ENCODE measurements at regions not wholly inside any gene's neighbourhood (a gene's known extent, or its start where the extent isn't known, plus 50 kb on each side); places are given as distances from the start of the nearest gene placed in this dataset.
A peak's percentile ranks its signal among the peaks of the same experiment; 100 is the strongest.

GRCh38 chr2:59653164-59653563, 900.3 kb downstream of the BCL11A start:
- DNase-seq (ENCODE audit: low spot score) (no peak), ATAC-seq (no peak)

- DNase-seq (ENCODE audit: low spot score) (no peak), ATAC-seq (no peak)
These were observed 922.7 kb downstream of the BCL11A start for GRCh38 chr2:59630789-59631188.

GRCh38 chr2:59627599-59627998, 925.9 kb downstream of the BCL11A start:
- ATAC-seq (peak; percentile 34), DNase-seq (ENCODE audit: low spot score) (no peak)

GRCh38 chr2:59622599-59623308, 930.7 kb downstream of the BCL11A start:
- ATAC-seq (peak; percentile 34), DNase-seq (ENCODE audit: low spot score) (no peak)

- no peak for DNase-seq (ENCODE audit: low spot score)
- no peak for ATAC-seq
These were observed 949.3 kb downstream of the BCL11A start for GRCh38 chr2:59604123-59604522.

- ATAC-seq = no peak
- DNase-seq (ENCODE audit: low spot score) = no peak
These were observed 958.7 kb downstream of the BCL11A start for GRCh38 chr2:59594671-59595222.

GRCh38 chr2:59590798-59591197, 962.7 kb downstream of the BCL11A start:
- DNase-seq (ENCODE audit: low spot score) = no peak
- ATAC-seq = no peak

- DNase-seq (ENCODE audit: low spot score) = no peak
- no peak for ATAC-seq
These were observed 963.6 kb downstream of the BCL11A start for GRCh38 chr2:59589881-59590280.

- ATAC-seq = no peak
- no peak for DNase-seq (ENCODE audit: low spot score)
These were observed 965.2 kb downstream of the BCL11A start for GRCh38 chr2:59588286-59588685.

GRCh38 chr2:59586176-59586575, 967.3 kb downstream of the BCL11A start:
- no peak for DNase-seq (ENCODE audit: low spot score)
- no peak for ATAC-seq

GRCh38 chr2:59585655-59586054, 967.8 kb downstream of the BCL11A start:
- DNase-seq (ENCODE audit: low spot score) (no peak), ATAC-seq (no peak)

- DNase-seq (ENCODE audit: low spot score) (no peak), ATAC-seq (no peak)
These were observed 968.5 kb downstream of the BCL11A start for GRCh38 chr2:59584958-59585357.

GRCh38 chr2:59583173-59583765, 970.2 kb downstream of the BCL11A start:
- ATAC-seq (no peak), DNase-seq (ENCODE audit: low spot score) (no peak)

GRCh38 chr2:59578349-59578748, 975.1 kb downstream of the BCL11A start:
- DNase-seq (ENCODE audit: low spot score) = no peak
- no peak for ATAC-seq

- ATAC-seq (no peak), DNase-seq (ENCODE audit: low spot score) (no peak)
These were observed 978.3 kb downstream of the BCL11A start for GRCh38 chr2:59575191-59575590.

GRCh38 chr2:59572227-59572626, 981.2 kb downstream of the BCL11A start:
- ATAC-seq (no peak), DNase-seq (ENCODE audit: low spot score) (no peak)

GRCh38 chr2:59570818-59571217, 982.6 kb downstream of the BCL11A start:
- DNase-seq (ENCODE audit: low spot score) (no peak), ATAC-seq (no peak)

GRCh38 chr2:59569124-59569523, 984.3 kb downstream of the BCL11A start:
- ATAC-seq (no peak), DNase-seq (ENCODE audit: low spot score) (no peak)

- no peak for ATAC-seq
These were observed 985.0 kb downstream of the BCL11A start for GRCh38 chr2:59568461-59568860.

GRCh38 chr2:59567151-59567550, 986.3 kb downstream of the BCL11A start:
- ATAC-seq (no peak), DNase-seq (ENCODE audit: low spot score) (no peak)

More at GRCh38 chr2:59568461-59568860, 985.0 kb downstream of the BCL11A start:
- DNase-seq (ENCODE audit: low spot score) = no peak

- DNase-seq (ENCODE audit: low spot score) = no peak
- no peak for ATAC-seq
These were observed 986.7 kb downstream of the BCL11A start for GRCh38 chr2:59566739-59567138.

GRCh38 chr2:59561281-59561680, 992.2 kb downstream of the BCL11A start:
- ATAC-seq = no peak
- DNase-seq (ENCODE audit: low spot score) = no peak

Data from left lobe of liver (tissue), 2 donors.